Motor neuron (in vitro differentiated cells): ENCODE measurements at regions not wholly inside any gene's neighbourhood (a gene's known extent, or its start where the extent isn't known, plus 50 kb on each side); places are given as distances from the start of the nearest gene placed in this dataset.
A peak's percentile ranks its signal among the peaks of the same experiment; 100 is the strongest.

Experiments
- ATAC-seq, 8 experiments: fragments of 200-7000 bp; cut with Tn5 transposase; replicated peaks in 6 of 8; 2 replicates each; pipeline ENCODE4 v1.8.0; 2021; ENCODE audit warnings: mild to moderate bottlenecking in 8 of 8, moderate library complexity in 8 of 8
- H3K27ac ChIP-seq, 2 donors: fragments of 250-450 bp; sonication (Bioruptor Pico); 2 replicates each; pipeline ENCODE4 v1.9.0; 2021; ENCODE audit warnings: antibody characterized with exemption in 2 of 2, mild to moderate bottlenecking in 2 of 2, moderate library complexity in 1 of 2
- H3K4me1 ChIP-seq, 2 donors: fragments of 250-450 bp; sonication (Bioruptor Pico); replicated peaks in 1 of 2; 2 replicates each; pipeline ENCODE4 v1.6.1; 2021; ENCODE audit warnings: antibody characterized with exemption in 2 of 2, mild to moderate bottlenecking in 2 of 2, moderate library complexity in 1 of 2
- H3K4me3 ChIP-seq, 5 donors: fragments of 250-450 bp; sonication (Bioruptor Pico); 2 replicates each; pipeline ENCODE4 v1.9.0; 2021; ENCODE audit warnings: antibody characterized with exemption in 5 of 5, mild to moderate bottlenecking in 5 of 5, moderate library complexity in 4 of 5
- WGBS, 10 experiments: fragments of 450-650 bp; shearing (Covaris generic); methylation state at CpG; one replicate each; pipeline ENCODE4 v1.0.0; 2022; 5-methylcytosine and 5-hydroxymethylcytosine counted together
- in situ Hi-C, 9 experiments: fragments of 400-800 bp; cut with MboI; loops; one replicate each; pipeline ENCODE4 v1.15.0; 2021; ENCODE audit warnings: low sequenced_read_pairs in 9 of 9, low pct_unique_long_range_greater_than_20kb in 2 of 9; ENCODE audit not compliant: unreplicated experiment in 9 of 9

DNA sequence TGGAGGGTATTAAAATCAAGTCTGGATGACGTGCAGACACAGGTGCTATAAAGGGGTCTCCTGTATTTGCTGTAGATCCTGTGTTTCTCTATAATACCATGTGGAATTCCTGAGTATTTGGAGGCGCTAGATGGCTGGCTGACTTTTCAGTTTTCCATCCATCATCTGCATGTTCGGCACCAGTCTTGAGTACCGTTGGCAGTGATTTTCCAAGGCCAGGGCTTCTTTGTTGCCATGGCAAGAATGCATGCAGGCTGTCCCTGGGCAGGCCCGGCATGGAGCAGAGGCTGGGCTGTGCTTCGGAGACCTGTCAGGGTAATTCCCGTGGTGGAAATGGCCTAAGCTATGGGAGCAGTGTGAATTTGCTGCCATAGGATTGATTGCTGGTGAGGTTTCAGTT is 405.9 kb upstream of the HS6ST1 start:
- H3K4me1 ChIP-seq = no peaks in the 10 kb centered on the region
- H3K27ac ChIP-seq = no peak overlapping the region
- H3K4me3 ChIP-seq = no peak overlapping the region
- peak in 1 of 8 experiments; percentile 8 for ATAC-seq
- in situ Hi-C loops = no loop called here
- 60 to 100% (median 85%) methylated on average over 1 to 7 of the region's 7 CpGs; no CpG with 5 or more reads in 5 of the 10 experiments for WGBS, 10 experiments

DNA sequence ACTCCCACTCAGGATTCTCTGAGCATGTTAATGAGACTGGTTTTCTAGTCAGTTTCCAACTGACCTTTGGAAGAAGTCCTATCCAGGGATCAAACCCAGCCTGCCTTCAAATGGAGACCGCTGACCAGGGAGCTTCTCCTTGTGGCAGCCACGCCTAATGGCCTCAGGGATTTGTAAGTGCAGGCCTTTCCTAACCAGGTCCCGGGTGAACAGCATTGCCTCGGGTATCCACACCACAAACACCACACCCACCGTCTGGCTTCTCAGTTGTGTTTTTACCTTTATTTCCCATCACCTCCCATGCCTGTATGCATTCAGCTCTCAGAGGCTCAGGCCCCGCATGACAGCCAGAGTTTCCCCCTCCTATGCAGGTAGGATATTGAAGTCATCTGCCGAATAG is 406.3 kb upstream of the HS6ST1 start:
- Histone ChIP-seq H3K4me1 (no peaks in the 10 kb centered on the region), H3K27ac (no peak overlapping the region), H3K4me3 (no peak overlapping the region)
- in situ Hi-C loops = no loop called here
- ATAC-seq = peak in 2 of 8 experiments; percentile 16 to 60
- WGBS, 10 experiments = 47 to 100% (median 92%) methylated on average over 1 to 5 of the region's 7 CpGs; no CpG with 5 or more reads in 6 of the 10 experiments

DNA sequence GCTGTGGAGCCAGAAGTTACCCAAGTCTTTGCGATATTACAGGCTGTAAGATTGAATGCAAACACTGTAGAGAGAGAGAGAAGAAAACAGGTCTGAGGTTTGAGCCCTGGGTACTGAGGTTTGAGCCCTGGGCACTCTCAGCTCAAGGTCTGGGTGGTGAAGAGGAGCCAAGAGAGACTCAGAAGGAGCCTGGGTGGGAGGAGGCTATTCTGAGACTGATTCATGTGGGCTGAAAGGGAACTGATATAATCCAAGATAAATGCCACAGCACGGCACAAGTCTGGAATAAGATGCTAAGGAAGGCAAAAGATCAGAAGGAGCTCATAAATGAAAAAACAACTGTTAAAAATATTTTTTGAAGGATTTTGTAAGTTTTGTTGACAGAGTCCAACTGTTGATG is 407.6 kb upstream of the HS6ST1 start:
- ATAC-seq = no peak
- Histone ChIP-seq H3K27ac (no peak overlapping the region), H3K4me3 (no peak overlapping the region), H3K4me1 (no peaks in the 10 kb centered on the region)
- WGBS, 10 experiments = 14 to 94% (median 88%) methylated on average over 1 to 2 of the region's 2 CpGs; no CpG with 5 or more reads in 1 of the 10 experiments
- in situ Hi-C loops = no loop called here

DNA sequence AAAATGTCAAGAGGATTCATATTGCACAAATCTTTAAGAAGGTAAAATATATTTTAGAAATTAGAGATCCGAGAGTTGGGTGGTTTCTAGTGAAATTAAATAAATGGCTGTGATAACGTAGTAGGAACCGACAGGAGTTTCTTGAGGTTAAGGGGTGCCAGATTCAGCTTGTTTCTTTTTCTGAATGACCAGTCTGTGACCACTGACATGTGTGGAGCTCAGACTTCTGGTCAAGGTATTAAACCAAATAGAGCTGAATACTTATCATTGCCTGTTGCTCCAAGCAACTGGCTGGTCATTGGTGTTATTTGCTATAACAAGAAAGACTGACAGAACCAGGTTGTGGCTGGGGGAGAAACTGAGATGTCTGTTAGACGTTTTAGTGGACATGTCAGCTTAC is 408.2 kb upstream of the HS6ST1 start:
- WGBS, 10 experiments = 60 to 100% (median 87%) methylated on average over 1 to 4 of the region's 4 CpGs
- Histone ChIP-seq H3K4me3 (no peak overlapping the region), H3K27ac (no peak overlapping the region), H3K4me1 (no peaks in the 10 kb centered on the region)
- in situ Hi-C loops = no loop called here
- no peak for ATAC-seq

DNA sequence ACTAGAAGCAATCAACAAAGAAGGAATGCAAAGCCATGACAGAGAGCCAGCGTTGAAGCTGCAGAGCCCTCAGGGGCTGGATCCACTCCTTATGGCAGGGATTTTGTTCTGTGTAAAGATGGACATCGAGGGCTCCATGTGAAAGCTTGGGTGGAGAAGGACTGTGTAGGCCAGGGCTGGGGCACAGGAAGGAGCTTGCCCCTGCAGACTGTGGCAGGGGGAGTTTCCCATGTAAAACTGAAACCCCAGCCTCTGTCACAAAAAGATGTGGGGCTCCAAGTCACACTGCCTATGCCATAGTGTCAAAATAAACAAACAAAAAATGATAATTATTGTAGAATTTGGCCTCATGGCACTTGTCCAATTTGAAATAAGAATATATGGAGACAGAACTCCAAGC is 408.7 kb upstream of the HS6ST1 start:
- Histone ChIP-seq H3K27ac (no peak overlapping the region), H3K4me1 (peaks cover 0 to under 1% of the 10 kb centered on the region in 2 donors), H3K4me3 (no peak overlapping the region)
- 50 to 100% (median 83%) methylated on average over 1 to 2 of the region's 2 CpGs; no CpG with 5 or more reads in 3 of the 10 experiments for WGBS, 10 experiments
- no peak for ATAC-seq
- in situ Hi-C loops = no loop called here

DNA sequence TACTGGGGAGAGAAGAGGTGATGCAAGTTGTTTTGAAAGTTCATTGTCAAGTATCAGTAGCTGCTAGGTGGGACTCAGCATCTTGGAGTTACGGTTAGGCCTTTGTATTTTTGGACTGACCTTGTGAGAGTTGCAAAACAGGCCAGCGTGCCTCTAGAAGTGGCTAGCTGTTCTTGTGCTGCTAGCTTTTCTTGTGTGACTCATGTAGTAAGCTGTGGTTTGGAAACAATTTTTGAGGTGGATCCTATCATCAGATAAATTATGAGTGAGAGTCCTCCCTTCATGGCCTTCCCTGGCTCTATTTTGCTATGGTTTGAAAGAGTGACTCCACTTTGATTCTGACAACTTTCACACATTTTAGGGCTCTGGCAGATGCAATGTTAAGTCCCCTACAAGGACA is 409.2 kb upstream of the HS6ST1 start:
- H3K4me1 ChIP-seq = peaks cover 5% of the 10 kb centered on the region in 2 donors
- in situ Hi-C loops = no loop called here
- no peak overlapping the region for H3K4me3 ChIP-seq
- ATAC-seq = peak in 2 of 8 experiments; percentile 77 to 87
- no peak overlapping the region for H3K27ac ChIP-seq
- 6 to 100% (median 65%) methylated on average over 1 to 2 of the region's 2 CpGs; no CpG with 5 or more reads in 2 of the 10 experiments for WGBS, 10 experiments

DNA sequence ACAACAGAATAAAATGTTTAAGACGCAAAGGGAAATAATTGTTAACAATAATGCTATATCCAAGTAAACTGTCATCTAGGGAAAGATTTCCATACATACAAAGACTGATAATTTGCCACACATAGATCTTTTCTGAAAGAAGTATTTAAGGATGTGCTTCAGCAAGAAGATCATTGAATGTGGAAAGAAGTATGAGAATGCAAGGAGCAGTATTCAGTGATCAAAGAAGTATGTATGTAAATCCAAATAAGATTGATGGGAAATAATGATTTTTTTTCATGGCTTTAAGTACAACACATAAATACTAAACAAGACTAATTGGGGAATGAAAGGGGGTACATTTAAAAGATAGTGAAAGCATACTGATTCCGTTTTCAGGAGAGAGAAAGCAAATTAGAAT is 410.4 kb upstream of the HS6ST1 start:
- ATAC-seq = no peak
- in situ Hi-C loops = no loop called here
- H3K27ac ChIP-seq = no peak overlapping the region
- H3K4me3 ChIP-seq = no peak overlapping the region
- WGBS, 10 experiments = 64 to 100% (median 90%) methylated on average over 1 to 2 of the region's 2 CpGs
- peaks cover 6 to 11% of the 10 kb centered on the region in 2 donors for H3K4me1 ChIP-seq

DNA sequence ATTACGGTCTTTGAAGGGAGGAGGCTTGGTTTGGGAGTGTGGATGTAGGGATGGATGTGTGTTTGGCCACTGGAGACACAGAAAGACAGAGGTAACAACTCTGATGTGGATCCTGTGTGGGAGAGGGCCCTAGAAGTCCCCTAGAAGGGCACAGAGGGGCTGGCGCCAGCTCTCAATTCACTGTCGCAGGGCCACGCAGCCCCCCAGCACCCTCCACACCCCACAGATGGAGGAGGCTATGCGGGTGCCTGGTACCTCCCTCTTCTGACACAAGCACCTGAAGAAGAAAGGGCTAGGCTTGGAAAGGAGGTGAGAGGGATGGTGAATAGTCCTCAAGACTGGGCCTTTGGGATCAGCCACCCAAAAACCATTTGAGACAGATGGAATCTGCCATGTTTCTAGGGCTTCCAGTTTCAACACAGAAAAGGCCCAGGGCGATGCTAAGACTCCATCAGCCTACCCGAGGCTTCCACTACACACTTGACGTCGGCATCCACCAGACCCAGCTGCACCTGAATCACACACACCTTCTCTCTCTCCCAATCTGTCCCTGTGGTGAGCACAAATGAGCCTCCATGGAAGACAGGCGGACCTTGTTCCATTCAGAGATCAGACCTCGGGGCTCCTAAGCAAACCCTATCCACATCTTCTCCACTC is 413.5 kb upstream of the HS6ST1 start:
- no peak for ATAC-seq
- in situ Hi-C loops = no loop called here
- WGBS, 10 experiments = 87 to 100% (median 100%) methylated on average over 1 to 10 of the region's 11 CpGs; no CpG with 5 or more reads in 1 of the 10 experiments

DNA sequence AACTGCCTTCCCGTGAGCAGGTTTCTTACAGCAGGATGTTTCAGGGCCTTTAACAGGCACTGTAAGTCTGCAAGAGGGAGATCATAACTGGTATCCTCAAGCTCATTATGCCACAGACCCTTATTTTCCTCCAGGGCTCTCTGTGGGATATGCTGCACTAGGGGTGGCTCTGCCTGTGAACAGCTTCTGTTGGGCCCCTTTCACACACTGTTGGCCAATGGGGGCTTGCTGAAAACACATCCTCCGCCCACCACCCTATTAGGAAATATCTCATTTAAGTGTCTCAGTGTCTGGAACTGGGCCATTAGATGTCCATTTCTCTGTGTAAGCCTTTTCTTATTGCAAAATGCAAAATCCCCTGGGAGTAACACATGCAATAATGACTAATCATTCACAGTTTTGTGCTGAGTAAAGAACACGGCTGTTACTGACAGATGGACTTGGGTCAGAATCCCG is 414.3 kb upstream of the HS6ST1 start:
- in situ Hi-C loops = no loop called here
- peaks cover 19 to 21% of the 10 kb centered on the region in 2 donors for H3K4me1 ChIP-seq
- WGBS, 10 experiments = 20 to 100% (median 67%) methylated on average over 1 to 4 of the region's 4 CpGs; no CpG with 5 or more reads in 4 of the 10 experiments
- no peak overlapping the region for H3K4me3 ChIP-seq
- peak; percentile 35 to 89 (median 72) for ATAC-seq
- no peak overlapping the region for H3K27ac ChIP-seq

More for the DNA sequence above, 413.5 kb upstream of the HS6ST1 start:
- H3K4me3 ChIP-seq = no peak overlapping the region
- no peak overlapping the region for H3K27ac ChIP-seq
- peaks cover 19 to 21% of the 10 kb centered on the region in 2 donors for H3K4me1 ChIP-seq

DNA sequence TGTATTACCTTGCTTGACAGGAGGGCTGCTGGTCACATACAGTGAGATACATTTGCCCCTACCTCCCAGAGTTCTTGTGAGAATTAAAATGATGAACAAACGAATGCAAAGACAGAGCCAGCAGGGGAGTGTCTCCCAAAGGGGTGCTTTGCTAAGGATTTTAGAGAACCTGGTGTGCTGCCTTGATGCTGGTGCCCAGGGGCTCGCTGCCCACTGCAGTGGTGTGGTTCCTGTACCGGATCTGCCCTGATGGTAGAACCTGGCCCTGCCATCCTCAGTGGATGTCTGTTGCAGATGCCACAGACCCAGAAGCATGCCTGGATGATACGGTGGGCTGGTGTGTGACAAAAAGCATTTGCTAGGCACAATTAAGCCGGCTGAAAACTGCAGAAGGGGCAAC is 414.8 kb upstream of the HS6ST1 start:
- in situ Hi-C loops = no loop called here
- H3K27ac ChIP-seq = no peak overlapping the region
- 43 to 86% (median 60%) methylated on average over 1 to 4 of the region's 5 CpGs; no CpG with 5 or more reads in 2 of the 10 experiments for WGBS, 10 experiments
- peak in 2 of 8 experiments; percentile 8 to 11 for ATAC-seq
- H3K4me1 ChIP-seq = peaks cover 19 to 21% of the 10 kb centered on the region in 2 donors
- no peak overlapping the region for H3K4me3 ChIP-seq

DNA sequence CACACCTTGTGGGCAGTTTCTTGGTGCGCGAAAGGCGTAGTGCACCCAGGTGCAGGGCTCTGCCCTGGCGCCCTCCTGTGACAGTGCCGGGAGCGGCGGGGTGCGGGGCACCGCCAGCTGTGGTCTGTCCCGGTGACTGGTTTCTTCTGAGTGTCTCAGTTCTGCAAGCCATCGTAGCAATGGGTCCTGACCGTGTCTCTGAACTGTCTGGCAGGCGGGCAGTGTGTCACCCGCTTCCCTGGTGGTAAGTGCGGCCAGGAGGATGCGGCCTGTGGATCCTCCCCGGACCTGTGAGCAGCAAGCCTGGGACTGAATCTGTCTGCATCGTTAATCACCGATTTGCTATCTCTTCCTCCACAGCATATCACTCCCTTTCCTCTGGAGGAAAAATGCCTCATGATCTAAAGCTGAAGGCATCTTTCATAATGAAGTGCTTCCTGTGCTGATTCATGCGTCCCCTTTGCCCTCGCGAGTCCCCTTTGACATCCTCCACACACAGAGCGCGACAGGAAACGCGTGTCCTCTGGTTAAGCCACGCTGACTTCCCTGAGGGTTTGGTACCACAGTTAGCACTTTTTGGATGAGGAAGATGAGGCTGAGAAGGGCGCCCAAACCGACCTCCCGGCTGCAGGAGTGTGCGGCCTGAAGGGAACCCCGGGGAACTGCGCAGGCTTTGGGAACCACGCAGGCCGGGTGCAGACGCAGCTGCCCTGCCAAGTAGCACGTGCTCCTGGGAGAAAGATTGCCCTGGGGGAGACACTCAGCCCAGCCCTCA is 416.0 kb upstream of the HS6ST1 start:
- Histone ChIP-seq H3K4me1 (peaks cover 19 to 21% of the 10 kb centered on the region in 2 donors), H3K4me3 (no peak overlapping the region), H3K27ac (no peak overlapping the region)
- ATAC-seq = peak in 5 of 8 experiments; percentile 36 to 51 (median 44)
- WGBS, 10 experiments = 87 to 100% (median 93%) methylated on average over 2 to 11 of the region's 37 CpGs; no CpG with 5 or more reads in 4 of the 10 experiments
- in situ Hi-C loops = no loop called here

DNA sequence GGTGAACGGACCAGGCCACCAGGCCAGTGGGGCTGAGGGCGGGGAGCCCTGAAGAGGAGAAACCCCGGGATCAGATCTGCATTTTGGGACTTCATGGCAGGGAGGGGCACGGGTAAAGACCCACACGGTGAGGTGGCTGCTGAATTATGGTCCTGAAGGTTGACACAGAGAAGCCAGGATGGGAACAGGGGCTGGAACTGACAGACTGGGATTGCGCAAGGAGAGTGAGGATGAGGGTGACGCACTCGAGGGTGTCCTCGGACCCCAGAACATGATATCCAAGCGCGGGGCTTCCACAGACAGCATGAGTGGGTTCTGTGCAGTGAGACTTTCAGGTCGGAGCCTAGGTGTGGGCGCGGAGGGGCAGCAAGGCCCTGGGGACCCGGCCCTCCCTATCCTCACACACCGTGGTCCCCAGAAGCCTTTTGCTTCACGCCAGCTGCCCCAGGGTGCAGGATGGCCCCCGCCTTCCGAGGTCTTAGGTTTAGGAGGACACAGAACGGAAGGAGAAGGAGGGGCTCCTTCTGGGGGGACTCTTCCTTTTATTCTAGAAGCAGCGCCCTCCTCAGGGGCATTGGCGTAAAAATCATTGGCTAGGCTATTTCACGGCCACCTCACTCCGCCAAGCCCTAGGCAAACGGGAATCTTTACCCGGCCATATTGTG is 416.8 kb upstream of the HS6ST1 start:
- Histone ChIP-seq H3K27ac (no peak overlapping the region), H3K4me3 (no peak overlapping the region), H3K4me1 (peaks cover 19 to 21% of the 10 kb centered on the region in 2 donors)
- in situ Hi-C loops = no loop called here
- WGBS, 10 experiments = 88 to 100% (median 93%) methylated on average over 1 to 8 of the region's 26 CpGs; no CpG with 5 or more reads in 7 of the 10 experiments
- ATAC-seq = no peak
